NCI-H187 treated with DMSO at 0.1 percent for 48 hours (cell line): ENCODE measurements at regions not wholly inside any gene's neighbourhood (a gene's known extent, or its start where the extent isn't known, plus 50 kb on each side); places are given as distances from the start of the nearest gene placed in this dataset.

Experiments
- DNase-seq: peaks from one replicate; lab custom pipeline; 2025; lab: John Stamatoyannopoulos, UW

GRCh38 chr3:102113421-102114041, 264.2 kb downstream of the NFKBIZ start:
- no peak for DNase-seq

DNA sequence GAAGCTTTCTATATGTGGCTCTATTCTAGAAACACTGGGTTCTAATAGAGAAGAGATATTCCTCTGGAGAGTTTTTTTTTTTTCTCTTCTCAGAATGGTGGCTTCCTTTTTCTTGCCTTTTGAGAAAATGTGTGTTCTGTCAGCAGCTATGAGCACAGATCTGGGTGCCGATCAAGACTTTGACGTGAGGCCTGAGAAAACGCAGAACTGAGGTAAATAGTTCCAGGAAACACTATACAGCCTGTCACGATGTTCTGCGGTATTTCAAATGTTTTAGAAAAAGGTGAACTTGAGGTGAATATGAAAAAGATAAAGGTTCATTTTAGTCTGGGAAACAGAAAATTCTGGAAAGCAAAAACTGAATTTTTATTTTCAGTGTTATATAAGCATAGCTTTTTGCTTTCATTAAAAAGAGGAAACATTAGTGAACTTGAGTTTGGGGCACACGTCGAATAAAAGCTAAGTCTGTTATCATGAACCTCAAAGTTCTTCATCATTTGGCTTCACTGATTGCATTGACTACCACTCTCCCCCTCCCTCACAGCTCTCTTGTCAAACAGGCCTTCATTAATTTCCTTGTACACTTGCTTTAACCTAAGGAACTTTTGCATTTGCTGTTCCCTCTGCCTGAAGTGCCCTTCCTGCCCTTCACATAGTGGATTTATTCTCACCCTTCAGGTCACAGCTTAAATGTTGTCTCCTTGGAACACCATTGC, 265.1 kb downstream of the NFKBIZ start:
- no peak for DNase-seq

- no peak for DNase-seq
Measured at GRCh38 chr3:102122527-102122926, 273.2 kb downstream of the NFKBIZ start.

DNA sequence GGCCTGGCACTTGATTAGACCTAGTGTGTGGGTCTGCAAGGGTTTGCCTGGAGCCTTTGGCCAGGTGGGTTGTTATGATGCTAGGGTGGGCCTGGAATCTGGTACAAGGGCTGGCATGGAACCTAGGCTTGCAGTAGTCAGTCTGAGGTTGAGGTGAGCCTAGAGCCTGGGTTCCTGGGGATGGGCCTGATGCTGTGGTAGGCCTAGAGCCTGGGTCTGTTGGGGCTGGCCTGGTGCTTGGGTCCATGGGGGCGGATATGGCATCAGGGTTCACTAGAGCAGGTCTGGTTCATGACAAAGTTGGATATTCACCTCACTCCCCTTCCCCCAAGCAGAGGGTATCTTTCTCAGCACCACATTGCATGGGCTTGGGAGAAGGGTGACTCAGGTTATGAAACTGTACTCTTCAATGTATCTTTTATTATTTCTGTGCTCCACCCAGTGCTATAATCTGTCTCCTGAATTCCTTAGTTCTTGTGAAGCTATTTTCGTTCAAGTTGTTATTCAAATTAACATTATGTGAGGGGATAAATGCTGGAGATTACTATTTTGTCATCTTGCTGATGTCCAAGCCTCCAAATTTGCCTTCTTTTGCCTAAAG, 274.4 kb downstream of the NFKBIZ start:
- no peak for DNase-seq

GRCh38 chr3:102124282-102124681, 275.0 kb downstream of the NFKBIZ start:
- DNase-seq, result no peak

DNA sequence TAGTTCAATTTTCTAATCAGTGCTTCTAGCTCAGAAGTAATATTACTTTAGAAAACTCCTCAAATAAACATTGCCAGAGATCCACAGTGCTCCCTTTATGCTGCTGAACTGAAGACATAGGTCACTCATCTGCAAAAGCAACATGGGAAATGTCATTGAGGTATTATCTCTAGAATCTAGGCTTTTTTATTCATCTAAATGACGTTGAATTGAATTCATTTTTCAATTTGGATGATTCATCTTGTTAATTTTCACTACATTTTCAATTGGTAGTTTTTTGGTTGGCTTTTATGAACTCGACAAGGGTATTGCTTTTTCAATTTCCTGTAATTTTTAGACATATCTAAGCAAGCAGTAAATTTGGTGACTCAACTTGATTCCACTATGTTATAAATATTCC, 275.4 kb downstream of the NFKBIZ start:
- no peak for DNase-seq

DNA sequence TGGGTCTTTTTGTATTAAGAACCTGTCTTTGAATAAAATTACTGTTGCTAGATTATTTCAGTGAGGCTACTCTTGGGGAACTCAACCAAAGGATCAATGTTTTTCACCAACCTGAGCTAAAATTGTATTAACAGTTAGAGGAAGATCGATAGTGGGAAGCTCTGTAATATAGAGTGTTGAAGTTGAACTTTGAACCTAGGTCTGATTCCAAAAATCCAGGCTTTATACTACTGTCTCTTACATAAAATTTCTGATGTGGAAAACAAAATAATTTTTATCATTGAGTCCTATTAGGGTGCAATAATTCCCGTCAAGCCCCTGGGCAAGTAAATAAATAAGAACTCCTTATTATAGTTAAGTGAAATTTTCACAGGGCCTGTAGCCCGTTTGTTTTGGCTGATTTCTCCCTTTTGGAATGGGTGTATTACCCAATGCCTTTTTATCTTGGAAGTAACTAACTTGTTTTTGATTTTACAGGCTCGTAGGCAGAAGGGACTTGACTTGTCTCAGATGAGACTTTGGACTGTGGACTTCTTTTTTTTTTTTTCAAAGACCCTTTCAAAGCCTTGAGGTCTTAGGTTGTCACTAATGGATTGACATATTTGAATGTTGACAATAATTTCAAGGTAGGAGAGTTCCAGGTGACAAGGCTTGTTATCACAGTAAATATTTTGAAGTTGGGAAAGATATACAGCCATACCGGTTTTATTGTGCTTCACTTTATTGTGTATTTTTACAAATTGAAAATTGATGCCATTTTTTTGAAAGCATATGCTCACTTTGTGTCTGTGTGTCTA, 276.1 kb downstream of the NFKBIZ start:
- DNase-seq, result no peak

- DNase-seq, result no peak
Measured at GRCh38 chr3:102125994-102126368, 276.7 kb downstream of the NFKBIZ start.

GRCh38 chr3:102129760-102130608, 280.7 kb downstream of the NFKBIZ start:
- no peak for DNase-seq

DNA sequence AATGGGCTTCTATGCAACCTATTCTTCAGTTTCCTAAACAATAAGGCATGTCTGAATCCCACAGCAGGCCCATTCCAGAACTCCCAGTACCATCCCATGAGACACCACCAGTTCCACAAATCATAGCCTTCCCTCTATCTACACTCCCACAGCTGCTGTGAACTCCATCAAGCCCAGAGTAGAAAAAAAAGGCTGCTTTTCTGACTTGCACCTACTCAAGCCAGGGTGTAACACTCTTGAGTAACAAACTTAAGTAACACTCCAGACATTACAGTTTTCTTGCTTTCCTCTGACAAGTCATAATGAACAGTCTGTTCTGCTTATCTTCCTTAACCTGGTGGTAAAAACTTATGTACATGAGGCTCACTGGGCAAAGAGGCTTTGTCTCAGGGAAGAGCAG, 283.1 kb downstream of the NFKBIZ start:
- no peak for DNase-seq

GRCh38 chr3:102133376-102133775, 284.1 kb downstream of the NFKBIZ start:
- DNase-seq, result no peak

DNA sequence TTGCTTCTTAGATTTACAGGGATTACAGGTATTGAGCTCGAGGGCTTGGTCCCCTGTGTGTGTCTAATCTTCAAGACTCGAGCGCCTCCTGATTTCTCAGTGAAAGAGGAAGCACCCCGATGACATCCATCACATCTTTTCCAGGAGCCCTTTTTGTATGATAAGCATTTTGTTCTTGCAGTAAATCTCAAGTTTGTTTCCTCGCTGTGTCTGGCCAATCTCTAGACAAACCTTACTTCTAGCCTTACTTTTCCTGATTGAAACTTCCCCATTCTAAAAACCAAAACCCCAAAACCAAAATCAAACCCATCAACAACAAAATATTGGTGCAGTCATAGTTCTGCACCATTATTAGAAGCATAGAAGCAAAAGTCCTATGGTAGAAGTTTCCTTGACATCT, 286.0 kb downstream of the NFKBIZ start:
- DNase-seq, result no peak

DNA sequence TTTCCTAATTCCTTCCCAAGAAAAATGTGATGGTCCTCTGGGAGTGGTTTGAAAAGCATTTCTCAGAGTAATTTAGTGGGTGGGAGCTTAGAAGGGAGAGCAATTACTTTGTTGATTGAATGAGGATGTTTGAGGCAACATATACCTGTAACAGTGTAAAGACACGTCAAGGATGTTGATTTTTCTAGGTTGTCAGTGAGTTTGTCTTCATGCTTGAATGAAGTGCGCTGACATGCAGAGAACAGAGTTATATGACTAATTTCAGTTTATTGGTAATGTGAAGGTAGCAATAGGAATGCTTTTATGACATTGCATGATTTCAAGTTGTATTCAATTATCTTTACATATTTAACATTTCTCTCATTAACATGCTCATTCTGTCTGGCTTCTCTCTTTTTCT, 286.9 kb downstream of the NFKBIZ start:
- DNase-seq, result no peak

GRCh38 chr3:102140116-102140515, 290.8 kb downstream of the NFKBIZ start:
- DNase-seq, result no peak

- no peak for DNase-seq
Measured at GRCh38 chr3:102141096-102141927, 292.0 kb downstream of the NFKBIZ start.

GRCh38 chr3:102141928-102142239, 292.6 kb downstream of the NFKBIZ start:
- DNase-seq, result no peak

DNA sequence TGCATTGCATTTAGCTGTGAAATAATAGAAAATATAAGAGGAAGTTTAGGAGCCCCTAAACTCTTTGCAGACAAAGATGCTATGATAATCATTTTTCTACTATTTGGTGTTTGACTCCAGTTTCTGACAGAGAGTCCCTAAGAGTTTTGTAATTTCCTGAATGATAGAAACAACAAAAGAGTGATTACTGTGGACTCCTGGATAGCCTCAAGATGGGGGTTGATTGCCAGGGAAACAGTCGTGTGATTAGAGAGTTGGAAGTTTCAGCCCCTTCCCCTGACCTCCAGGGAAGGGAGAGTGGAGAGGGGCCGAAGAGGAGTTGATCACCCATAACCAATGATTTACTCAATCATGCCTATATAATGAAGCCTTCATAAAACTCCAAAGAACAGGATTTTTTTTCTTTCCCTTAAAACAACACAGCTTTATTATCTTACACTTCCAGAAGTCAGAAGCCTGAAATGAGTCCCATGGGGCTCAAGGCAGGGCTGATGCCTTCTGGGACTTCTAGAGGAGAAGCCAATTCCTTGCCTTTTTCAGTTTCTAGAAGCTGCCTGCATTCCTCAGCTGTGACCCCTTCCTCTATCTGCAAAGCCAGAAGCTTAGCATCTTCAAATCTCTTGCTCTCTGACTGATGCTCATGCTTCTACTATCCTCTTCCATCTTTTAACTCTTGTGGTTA, 292.3 kb upstream of the ZPLD1 start:
- DNase-seq, result no peak

DNA sequence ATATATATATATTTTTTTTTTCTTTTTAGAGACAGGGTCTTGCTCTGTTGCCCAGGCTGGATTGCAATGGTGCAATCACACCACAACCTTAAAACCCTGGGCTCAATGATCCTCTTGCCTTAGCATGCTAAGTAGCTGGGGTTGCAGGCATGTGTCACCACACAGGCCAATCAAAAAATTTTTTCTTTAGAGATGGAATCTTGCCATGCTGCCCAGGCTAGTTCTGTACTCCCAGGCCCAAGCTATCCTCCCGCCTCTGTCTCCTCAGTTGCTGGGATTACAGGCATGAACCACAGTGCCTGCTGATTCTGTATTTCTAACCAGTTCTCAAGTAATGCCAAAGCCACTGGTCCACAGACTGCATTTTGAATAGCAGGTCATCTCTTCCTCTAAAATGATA, 291.3 kb upstream of the ZPLD1 start:
- DNase-seq, result no peak

DNA sequence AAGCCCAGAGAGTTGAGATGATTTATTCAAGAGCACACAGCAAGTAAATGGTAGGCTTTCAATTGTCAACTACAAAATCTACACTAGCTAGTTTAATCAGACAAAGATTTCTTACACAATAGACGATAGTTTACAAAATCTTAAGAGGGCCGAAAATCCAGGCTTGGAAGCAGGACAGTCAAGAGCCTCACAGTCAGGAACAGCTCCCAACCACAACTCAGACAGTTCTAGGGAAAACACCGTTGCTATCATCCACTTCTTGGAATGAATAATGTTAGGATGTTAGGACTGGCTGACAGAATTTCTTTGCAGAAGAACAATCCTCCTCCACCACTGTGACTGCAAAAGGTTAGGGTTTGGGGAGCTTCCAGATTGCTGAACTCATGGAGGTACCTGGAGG, 290.8 kb upstream of the ZPLD1 start:
- DNase-seq, result no peak

- DNase-seq, result no peak
Measured at GRCh38 chr3:102148598-102149337, 286.0 kb upstream of the ZPLD1 start.
